ENCODE measurements at regions not wholly inside any gene's neighbourhood (a gene's known extent, or its start where the extent isn't known, plus 50 kb on each side); places are given as distances from the start of the nearest gene placed in this dataset.

DNA sequence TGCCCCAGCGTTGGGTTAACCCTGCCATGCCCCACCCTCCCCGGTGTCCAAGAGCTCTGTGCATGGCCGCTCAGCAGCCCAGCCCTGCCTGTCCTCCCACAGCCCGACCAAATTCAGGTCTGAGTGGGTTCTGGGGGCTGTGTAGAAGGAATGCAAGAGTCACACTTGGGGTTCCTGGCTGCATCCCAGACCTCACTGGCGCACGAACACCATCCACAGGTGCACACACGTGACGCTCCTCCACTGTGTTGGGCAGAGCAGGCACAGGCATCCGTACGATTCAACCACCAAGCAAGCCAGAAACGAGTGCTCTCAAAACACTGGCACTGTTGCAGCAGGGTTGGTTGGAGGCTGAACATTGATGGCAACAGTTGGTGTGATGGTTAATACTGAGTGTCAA, 93.9 kb downstream of the OLFM1 start:
- TF ChIP-seq, protein P1, sequence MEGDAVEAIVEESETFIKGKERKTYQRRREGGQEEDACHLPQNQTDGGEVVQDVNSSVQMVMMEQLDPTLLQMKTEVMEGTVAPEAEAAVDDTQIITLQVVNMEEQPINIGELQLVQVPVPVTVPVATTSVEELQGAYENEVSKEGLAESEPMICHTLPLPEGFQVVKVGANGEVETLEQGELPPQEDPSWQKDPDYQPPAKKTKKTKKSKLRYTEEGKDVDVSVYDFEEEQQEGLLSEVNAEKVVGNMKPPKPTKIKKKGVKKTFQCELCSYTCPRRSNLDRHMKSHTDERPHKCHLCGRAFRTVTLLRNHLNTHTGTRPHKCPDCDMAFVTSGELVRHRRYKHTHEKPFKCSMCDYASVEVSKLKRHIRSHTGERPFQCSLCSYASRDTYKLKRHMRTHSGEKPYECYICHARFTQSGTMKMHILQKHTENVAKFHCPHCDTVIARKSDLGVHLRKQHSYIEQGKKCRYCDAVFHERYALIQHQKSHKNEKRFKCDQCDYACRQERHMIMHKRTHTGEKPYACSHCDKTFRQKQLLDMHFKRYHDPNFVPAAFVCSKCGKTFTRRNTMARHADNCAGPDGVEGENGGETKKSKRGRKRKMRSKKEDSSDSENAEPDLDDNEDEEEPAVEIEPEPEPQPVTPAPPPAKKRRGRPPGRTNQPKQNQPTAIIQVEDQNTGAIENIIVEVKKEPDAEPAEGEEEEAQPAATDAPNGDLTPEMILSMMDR (IDR thresholded peaks at IDR 0.05): no peak

DNA sequence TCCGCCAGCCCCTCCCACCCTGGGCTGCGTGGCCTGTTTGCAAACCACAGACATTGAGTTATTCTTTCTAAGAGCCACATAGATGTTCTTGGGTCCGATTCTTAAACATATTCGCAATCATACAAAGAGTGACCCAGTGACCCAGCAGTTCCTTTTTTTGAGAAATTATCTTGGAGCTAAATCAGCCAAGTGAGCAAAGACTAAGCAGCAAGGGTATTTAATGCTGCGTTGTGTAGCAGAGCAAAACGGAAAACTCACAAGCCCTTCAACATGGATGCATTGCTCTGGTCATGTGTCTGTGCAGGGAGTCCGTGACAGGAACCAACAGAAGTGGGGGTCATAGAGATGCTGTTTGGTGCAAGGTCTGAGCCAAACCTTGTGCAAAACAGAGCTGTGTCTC, 95.6 kb downstream of the OLFM1 start:
- TF ChIP-seq, protein P1 (IDR thresholded peaks at IDR 0.05): no peak

DNA sequence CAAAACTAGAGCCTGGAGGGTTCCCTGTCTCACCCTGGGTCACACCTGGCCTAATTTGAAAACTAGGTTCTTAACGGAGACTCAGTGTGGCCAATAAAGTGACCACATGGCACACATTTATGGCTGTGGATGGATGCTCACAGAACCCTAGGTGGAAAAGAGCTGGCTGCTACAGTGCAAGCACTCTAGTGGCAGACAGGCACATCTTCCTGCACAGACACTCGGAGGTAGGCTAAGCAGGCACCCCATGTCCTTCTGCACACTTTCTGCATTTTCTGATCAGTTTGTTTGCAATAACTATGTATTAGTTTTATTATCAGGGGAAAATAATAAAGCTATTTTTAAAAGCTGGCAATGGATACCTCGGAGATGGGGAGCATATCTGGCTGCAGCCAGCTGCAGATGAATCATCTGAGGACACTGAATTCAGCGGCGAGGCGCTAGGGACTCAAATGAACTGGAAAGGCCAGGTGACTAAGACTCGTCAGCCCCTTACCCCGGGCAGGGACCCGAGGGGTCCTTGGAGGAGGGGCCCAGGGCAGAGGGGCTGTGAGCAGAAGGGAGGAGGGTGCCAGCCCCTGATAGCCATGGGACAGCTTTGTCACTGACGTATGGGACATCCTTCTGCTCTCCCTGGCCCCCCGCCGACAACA, 96.2 kb downstream of the OLFM1 start:
- TF ChIP-seq, protein P1 (IDR thresholded peaks at IDR 0.05): no peak

DNA sequence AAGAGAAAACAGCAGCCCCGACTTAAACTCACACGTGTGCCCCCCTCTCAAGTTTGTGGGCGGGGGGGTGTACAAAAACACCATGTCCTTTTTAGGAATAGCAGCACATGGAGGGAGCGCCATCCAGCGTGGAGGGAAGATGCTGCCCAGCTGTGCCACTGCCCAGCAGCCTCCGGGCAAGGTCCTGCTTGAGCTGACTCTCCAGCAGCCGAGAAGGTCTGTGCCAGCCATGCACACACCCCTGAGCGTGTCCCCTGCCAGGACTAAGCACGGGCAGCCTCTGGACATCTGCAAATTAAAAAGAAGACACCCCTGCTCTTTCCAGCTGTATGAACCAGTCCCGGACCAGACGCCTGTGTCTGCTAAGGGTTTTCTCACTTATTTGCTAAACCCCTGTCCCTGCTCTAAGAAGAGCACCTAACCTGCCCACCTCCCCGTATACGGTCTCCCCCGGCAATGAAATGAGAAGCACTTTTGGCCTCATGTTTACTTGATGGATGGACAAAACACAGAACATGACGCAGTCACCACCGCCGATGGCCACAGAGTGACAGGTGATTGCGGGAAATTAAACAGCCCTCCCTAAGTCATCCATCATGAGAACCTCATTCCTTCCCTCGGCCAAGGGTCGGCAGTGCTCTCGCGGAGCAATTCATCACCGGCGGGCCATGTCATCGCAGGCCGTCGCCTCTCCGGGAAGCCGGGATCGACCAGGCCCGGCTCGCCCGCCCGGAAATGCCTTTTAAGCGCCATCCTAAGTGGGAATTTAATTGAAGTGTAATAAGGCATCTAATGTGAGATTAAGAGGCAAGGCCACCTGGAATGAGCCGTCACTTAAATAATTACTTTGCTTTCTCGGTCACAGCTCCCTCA, 96.9 kb downstream of the OLFM1 start:
- TF ChIP-seq, protein P1 (IDR thresholded peaks at IDR 0.05): no peak

DNA sequence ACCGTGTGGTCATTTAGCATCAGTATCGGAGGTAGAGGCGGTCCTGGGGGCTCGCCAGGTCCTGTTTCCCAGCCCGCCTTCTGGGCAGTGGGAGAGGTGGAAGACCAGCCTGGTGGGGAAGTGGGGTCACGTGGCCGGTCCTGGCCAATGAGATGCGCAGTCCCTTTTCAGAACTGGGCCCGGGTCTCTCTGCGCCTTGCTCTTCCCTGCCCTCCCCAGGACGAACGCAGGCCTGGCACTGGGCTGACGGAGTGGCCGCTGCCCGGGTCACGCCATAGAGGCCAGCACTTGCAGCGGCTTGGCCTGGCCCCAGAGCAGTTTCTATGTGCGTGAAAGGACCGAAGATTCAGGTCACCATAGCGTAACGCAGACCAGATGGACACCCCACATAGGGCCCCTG, 97.6 kb downstream of the OLFM1 start:
- TF ChIP-seq, protein P1 (IDR thresholded peaks at IDR 0.05): no peak

DNA sequence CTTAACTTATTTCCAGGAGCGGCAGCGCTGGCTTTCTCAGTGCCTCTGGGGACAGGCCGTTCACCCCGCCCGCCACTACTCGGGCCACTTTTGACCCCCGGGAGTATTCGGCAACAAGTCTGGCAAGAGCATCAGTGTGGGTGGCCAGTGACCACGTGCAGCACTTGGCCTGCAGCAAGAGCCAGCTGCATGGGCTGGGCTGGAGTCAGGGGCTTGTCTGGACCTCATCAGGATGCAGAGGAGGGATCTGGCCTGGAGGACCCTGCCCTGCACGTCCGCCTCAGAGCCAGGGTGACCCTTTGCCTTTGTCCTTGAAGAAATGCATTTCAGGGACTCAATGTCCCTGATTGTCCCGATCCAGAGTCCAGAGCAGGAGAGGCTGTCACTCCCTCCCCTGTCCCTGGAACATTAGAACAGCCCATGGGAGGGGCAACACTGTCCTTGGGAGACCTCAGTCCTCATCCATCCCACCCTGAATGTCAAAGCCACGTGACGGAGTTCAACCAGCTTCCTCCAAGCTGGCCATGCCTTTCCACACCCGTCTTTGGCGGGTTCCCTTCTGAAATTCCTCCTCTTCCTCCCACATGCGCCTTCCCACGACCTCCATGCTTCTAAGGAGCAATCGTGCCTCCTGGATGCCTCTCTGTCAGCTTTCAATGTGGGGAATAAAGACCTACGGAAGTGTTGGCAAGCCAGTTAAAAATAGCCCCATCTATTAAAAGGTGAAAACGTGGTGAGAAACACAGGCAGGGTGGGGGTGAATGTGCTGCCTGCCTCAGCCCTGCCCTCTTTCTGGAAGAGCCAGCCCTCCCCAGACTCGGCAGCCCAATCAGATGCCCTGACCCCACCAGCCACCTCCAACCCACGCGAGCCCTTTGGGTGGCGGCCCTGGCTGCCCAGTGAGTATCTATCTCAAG, 99.0 kb downstream of the OLFM1 start:
- TF ChIP-seq, protein P1 (IDR thresholded peaks at IDR 0.05): no peak

DNA sequence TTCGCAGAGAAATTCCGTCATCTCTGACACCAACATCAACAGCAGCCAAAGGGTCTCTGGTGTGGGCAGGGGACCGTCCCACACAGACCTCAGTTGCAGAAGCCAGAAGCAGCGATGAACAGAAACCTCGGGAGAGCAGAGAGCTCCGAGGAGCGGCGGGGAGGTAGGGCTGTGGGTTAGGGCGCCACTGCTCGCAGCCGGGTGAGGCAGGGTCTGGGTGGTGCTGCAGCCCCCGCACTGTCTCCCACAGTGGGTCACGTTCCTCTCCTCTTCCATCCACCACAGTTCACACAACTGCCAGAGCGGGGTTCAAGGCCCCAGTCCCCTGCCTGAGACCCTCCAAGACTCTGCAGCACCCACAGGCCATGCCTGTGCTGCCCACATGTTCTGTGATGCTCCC, 99.9 kb downstream of the OLFM1 start:
- TF ChIP-seq, protein P1 (IDR thresholded peaks at IDR 0.05): no peak

Data from LNCAP (cell line).